Stimulated activated CD8-positive, alpha-beta memory T cell treated with anti-CD3 and anti-CD28 coated beads, Interleukin-4, amount 100 ng/mL, for 24 hours (primary cell): ENCODE measurements at regions not wholly inside any gene's neighbourhood (a gene's known extent, or its start where the extent isn't known, plus 50 kb on each side); places are given as distances from the start of the nearest gene placed in this dataset.

Source experiments
- DNase-seq: peaks from one replicate; pipeline ENCODE4 v3.0.0-alpha.2; 2020; ENCODE audit warnings: low read depth

- no peak for DNase-seq
These were observed 503.4 kb downstream of the PLXNA4 start for GRCh38 chr7:132072873-132073272.

GRCh38 chr7:132072165-132072564 is 504.1 kb downstream of the PLXNA4 start:
- no peak for DNase-seq

GRCh38 chr7:132069306-132069705 is 507.0 kb downstream of the PLXNA4 start:
- no peak for DNase-seq

- DNase-seq, result no peak
These were observed 509.5 kb downstream of the PLXNA4 start for GRCh38 chr7:132066761-132067171.

- DNase-seq, result no peak
These were observed 509.7 kb upstream of the PODXL start for GRCh38 chr7:132065989-132066603.

- no peak for DNase-seq
These were observed 509.0 kb upstream of the PODXL start for GRCh38 chr7:132065193-132065988.

GRCh38 chr7:132063800-132064199 is 507.4 kb upstream of the PODXL start:
- DNase-seq, result no peak

GRCh38 chr7:132061937-132062336 is 505.5 kb upstream of the PODXL start:
- DNase-seq, result no peak

GRCh38 chr7:132059141-132059540 is 502.7 kb upstream of the PODXL start:
- no peak for DNase-seq

- no peak for DNase-seq
These were observed 499.1 kb upstream of the PODXL start for GRCh38 chr7:132055336-132056120.

GRCh38 chr7:132053871-132054270 is 497.4 kb upstream of the PODXL start:
- DNase-seq, result no peak

GRCh38 chr7:132051311-132051710 is 494.9 kb upstream of the PODXL start:
- no peak for DNase-seq

- peak; percentile 2 for DNase-seq
These were observed 493.3 kb upstream of the PODXL start for GRCh38 chr7:132049462-132050304.

GRCh38 chr7:132045481-132045980 is 489.1 kb upstream of the PODXL start:
- no peak for DNase-seq

- DNase-seq, result no peak
These were observed 488.6 kb upstream of the PODXL start for GRCh38 chr7:132045002-132045401.

- DNase-seq, result no peak
These were observed 487.8 kb upstream of the PODXL start for GRCh38 chr7:132044247-132044646.

- DNase-seq, result no peak
These were observed 484.7 kb upstream of the PODXL start for GRCh38 chr7:132041108-132041507.

- no peak for DNase-seq
These were observed 479.3 kb upstream of the PODXL start for GRCh38 chr7:132035517-132036362.

- no peak for DNase-seq
These were observed 478.5 kb upstream of the PODXL start for GRCh38 chr7:132034748-132035416.

GRCh38 chr7:132030883-132031282 is 474.5 kb upstream of the PODXL start:
- DNase-seq, result no peak
